ENCODE measurements at regions not wholly inside any gene's neighbourhood (a gene's known extent, or its start where the extent isn't known, plus 50 kb on each side); places are given as distances from the start of the nearest gene placed in this dataset.

GRCh38 chr12:66884091-66884490 is 205.2 kb upstream of the GRIP1 start:
- no peak for ATAC-seq (ENCODE audit: low read depth)
- no peaks in the 10 kb centered on the region for H3K9me3 ChIP-seq (ENCODE audit: severe bottlenecking)
- H3K4me1 ChIP-seq (ENCODE audit: insufficient read depth, poor library complexity, severe bottlenecking) = no peaks in the 10 kb centered on the region
- no peak for DNase-seq (ENCODE audit: low spot score)
- H3K27me3 ChIP-seq (ENCODE audit: insufficient read depth, poor library complexity, severe bottlenecking) = peaks cover 8% of the 10 kb centered on the region
- no peak overlapping the region for H3K4me3 ChIP-seq (ENCODE audit: severe bottlenecking)
- H3K27ac ChIP-seq (ENCODE audit: poor library complexity, severe bottlenecking) = no peak overlapping the region
- TF ChIP-seq CTCF (IDR thresholded peaks at IDR 0.05; ENCODE audit: poor library complexity, severe bottlenecking) = no peak
- no peaks in the 10 kb centered on the region for H3K36me3 ChIP-seq (ENCODE audit: low read depth)

GRCh38 chr12:66885115-66885875 is 206.4 kb upstream of the GRIP1 start:
- no peaks in the 10 kb centered on the region for H3K36me3 ChIP-seq (ENCODE audit: low read depth)
- ATAC-seq (ENCODE audit: low read depth) (no peak), DNase-seq (ENCODE audit: low spot score) (no peak)
- no peaks in the 10 kb centered on the region for H3K9me3 ChIP-seq (ENCODE audit: severe bottlenecking)
- H3K27ac ChIP-seq (ENCODE audit: poor library complexity, severe bottlenecking) = no peak overlapping the region
- H3K4me1 ChIP-seq (ENCODE audit: insufficient read depth, poor library complexity, severe bottlenecking) = no peaks in the 10 kb centered on the region
- TF ChIP-seq CTCF (IDR thresholded peaks at IDR 0.05; ENCODE audit: poor library complexity, severe bottlenecking) = no peak
- H3K27me3 ChIP-seq (ENCODE audit: insufficient read depth, poor library complexity, severe bottlenecking) = peaks cover 8% of the 10 kb centered on the region
- H3K4me3 ChIP-seq (ENCODE audit: severe bottlenecking) = no peak overlapping the region

GRCh38 chr12:66896797-66897196 is 217.9 kb upstream of the GRIP1 start:
- DNase-seq (ENCODE audit: low spot score) = no peak
- Histone ChIP-seq H3K27me3 (ENCODE audit: insufficient read depth, poor library complexity, severe bottlenecking) (no peaks in the 10 kb centered on the region), H3K4me1 (ENCODE audit: insufficient read depth, poor library complexity, severe bottlenecking) (no peaks in the 10 kb centered on the region), H3K27ac (ENCODE audit: poor library complexity, severe bottlenecking) (no peak overlapping the region), H3K36me3 (ENCODE audit: low read depth) (no peaks in the 10 kb centered on the region), H3K4me3 (ENCODE audit: severe bottlenecking) (no peak overlapping the region), H3K9me3 (ENCODE audit: severe bottlenecking) (no peaks in the 10 kb centered on the region)
- ATAC-seq (ENCODE audit: low read depth) = no peak
- TF ChIP-seq CTCF (IDR thresholded peaks at IDR 0.05; ENCODE audit: poor library complexity, severe bottlenecking) = no peak

GRCh38 chr12:66898700-66899469 is 220.0 kb upstream of the GRIP1 start:
- H3K36me3 ChIP-seq (ENCODE audit: low read depth) = no peaks in the 10 kb centered on the region
- H3K9me3 ChIP-seq (ENCODE audit: severe bottlenecking) = no peaks in the 10 kb centered on the region
- no peak overlapping the region for H3K4me3 ChIP-seq (ENCODE audit: severe bottlenecking)
- no peak for ATAC-seq (ENCODE audit: low read depth)
- H3K27me3 ChIP-seq (ENCODE audit: insufficient read depth, poor library complexity, severe bottlenecking) = no peaks in the 10 kb centered on the region
- no peaks in the 10 kb centered on the region for H3K4me1 ChIP-seq (ENCODE audit: insufficient read depth, poor library complexity, severe bottlenecking)
- no peak for TF ChIP-seq CTCF (IDR thresholded peaks at IDR 0.05; ENCODE audit: poor library complexity, severe bottlenecking)
- H3K27ac ChIP-seq (ENCODE audit: poor library complexity, severe bottlenecking) = no peak overlapping the region
- no peak for DNase-seq (ENCODE audit: low spot score)

- no peak overlapping the region for H3K27ac ChIP-seq (ENCODE audit: poor library complexity, severe bottlenecking)
- no peak for DNase-seq (ENCODE audit: low spot score)
- H3K4me1 ChIP-seq (ENCODE audit: insufficient read depth, poor library complexity, severe bottlenecking) = no peaks in the 10 kb centered on the region
- TF ChIP-seq CTCF (IDR thresholded peaks at IDR 0.05; ENCODE audit: poor library complexity, severe bottlenecking) = no peak
- no peak overlapping the region for H3K4me3 ChIP-seq (ENCODE audit: severe bottlenecking)
- ATAC-seq (ENCODE audit: low read depth) = no peak
- H3K27me3 ChIP-seq (ENCODE audit: insufficient read depth, poor library complexity, severe bottlenecking) = no peaks in the 10 kb centered on the region
- no peaks in the 10 kb centered on the region for H3K36me3 ChIP-seq (ENCODE audit: low read depth)
- H3K9me3 ChIP-seq (ENCODE audit: severe bottlenecking) = no peaks in the 10 kb centered on the region
These were observed 220.7 kb upstream of the GRIP1 start for GRCh38 chr12:66899588-66899987.
